ENCODE measurements at regions not wholly inside any gene's neighbourhood (a gene's known extent, or its start where the extent isn't known, plus 50 kb on each side); places are given as distances from the start of the nearest gene placed in this dataset.

GRCh38 chr4:177128306-177128705, 181.4 kb upstream of the NEIL3 start:
- no peak for TF ChIP-seq POLR2AphosphoS5 (IDR thresholded peaks at IDR 0.05)
- TF ChIP-seq POLR2A (IDR thresholded peaks at IDR 0.05): no peak
- TF ChIP-seq CTCF (IDR thresholded peaks at IDR 0.05): no peak
